ENCODE measurements at regions not wholly inside any gene's neighbourhood (a gene's known extent, or its start where the extent isn't known, plus 50 kb on each side); places are given as distances from the start of the nearest gene placed in this dataset.

GRCh38 chr4:115834441-115834840 is 721.0 kb upstream of the NDST4 start:
- DNase-seq (ENCODE audit: low spot score) (no peak), ATAC-seq (no peak)
- H3K27ac ChIP-seq (ENCODE audit: low read depth), result no peak overlapping the region
- H4K20me1 ChIP-seq (replicated peaks; ENCODE audit: insufficient read depth), result no peaks in the 10 kb centered on the region
- H3K27me3 Mint-ChIP-seq (ENCODE audit: insufficient read depth, low read depth, poor library complexity), result no peaks in the 10 kb centered on the region
- no peak overlapping the region for H3K4me3 ChIP-seq
- H3K4me2 ChIP-seq, result no peak overlapping the region
- H3K9me3 Mint-ChIP-seq, result peaks cover 44% of the 10 kb centered on the region
- H3K9me2 ChIP-seq (ENCODE audit: insufficient read depth), result no peaks in the 10 kb centered on the region
- H3K79me2 ChIP-seq (replicated peaks; ENCODE audit: insufficient read depth), result no peaks in the 10 kb centered on the region
- no peaks in the 10 kb centered on the region for H3F3A ChIP-seq (replicated peaks; ENCODE audit: low read depth)
- H3K36me3 ChIP-seq (ENCODE audit: insufficient read depth), result no peaks in the 10 kb centered on the region; the same call in 1 of the 2 replicates
- peaks cover 34% of the 10 kb centered on the region for H3K36me3 Mint-ChIP-seq (ENCODE audit: low read depth)
- no peak overlapping the region for H3K27ac Mint-ChIP-seq
- no peaks in the 10 kb centered on the region for H3K4me1 Mint-ChIP-seq
- H3K4me1 ChIP-seq (ENCODE audit: insufficient read depth), result no peaks in the 10 kb centered on the region
- TF ChIP-seq STAT1 (IDR thresholded peaks at IDR 0.05; ENCODE audit: unreplicated experiment), result no peak
- TF ChIP-seq REST (IDR thresholded peaks at IDR 0.05; ENCODE audit: unreplicated experiment), result no peak
- no peak for TF ChIP-seq EZH2phosphoT487 (IDR thresholded peaks at IDR 0.05; ENCODE audit: unreplicated experiment)
- no peak for TF ChIP-seq ZNF462 (CRISPR knock-in tag; IDR thresholded peaks at IDR 0.05)
- TF ChIP-seq NANOG (IDR thresholded peaks at IDR 0.05; ENCODE audit: borderline replicate concordance), result no peak
- TF ChIP-seq ZNF331 (CRISPR knock-in tag; IDR thresholded peaks at IDR 0.05; ENCODE audit: low read depth), result no peak
- no peak for TF ChIP-seq ETS1 (IDR thresholded peaks at IDR 0.05)
- no peak for TF ChIP-seq JUNB (IDR thresholded peaks at IDR 0.05; ENCODE audit: unreplicated experiment)
- no peak for TF ChIP-seq EZH2 (IDR thresholded peaks at IDR 0.05; ENCODE audit: low read depth, unreplicated experiment)
- no peak for TF ChIP-seq CREB1 (CRISPR knock-in tag; IDR thresholded peaks at IDR 0.05; ENCODE audit: low read depth)
- no peak for TF ChIP-seq POLR2AphosphoS5 (IDR thresholded peaks at IDR 0.05; ENCODE audit: low read depth)
- TF ChIP-seq ZNF114 (CRISPR knock-in tag; IDR thresholded peaks at IDR 0.05), result no peak
- TF ChIP-seq CTCF (conservative IDR thresholded peaks at IDR 0.05; ENCODE audit: low read depth in 2 of 2), result no peak
- no peak overlapping the region for H2AFZ ChIP-seq
- H3K27me3 ChIP-seq (ENCODE audit: insufficient read depth), result no peaks in the 10 kb centered on the region
- H3K4me3 Mint-ChIP-seq, result no peak overlapping the region

Data from GM23338 (cell line).